Coronary artery (tissue), 2 donors: ENCODE measurements at regions not wholly inside any gene's neighbourhood (a gene's known extent, or its start where the extent isn't known, plus 50 kb on each side); places are given as distances from the start of the nearest gene placed in this dataset.

Experiments
- DNase-seq: peaks from one replicate; pipeline ENCODE4 v3.0.0-alpha.2; 2017; ENCODE audit warnings: low spot score
- H3K27ac ChIP-seq, 2 donors: fragments of 200-600 bp; sonication (generic); one replicate each; pipeline ENCODE4 v1.5.1; 2016 to 2019
- H3K4me3 ChIP-seq: fragments of 200-600 bp; sonication (generic); 2 replicates; pipeline ENCODE4 v1.5.1; 2016; ENCODE audit warnings: mild to moderate bottlenecking, moderate library complexity
- CTCF ChIP-seq: fragments of 200-600 bp; sonication (generic); IDR thresholded peaks from one replicate; pipeline ENCODE4 v1.5.1; 2019; ENCODE audit warnings: antibody characterized with exemption

GRCh38 chr3:157789162-157789561, 285.9 kb upstream of the VEPH1 start:
- DNase-seq = no peak
- Histone ChIP-seq H3K4me3 (no peak overlapping the region), H3K27ac (no peak overlapping the region)
- no peak for TF ChIP-seq CTCF

GRCh38 chr3:157786618-157787017, 283.4 kb upstream of the VEPH1 start:
- no peak overlapping the region for H3K27ac ChIP-seq
- TF ChIP-seq CTCF = no peak

DNA sequence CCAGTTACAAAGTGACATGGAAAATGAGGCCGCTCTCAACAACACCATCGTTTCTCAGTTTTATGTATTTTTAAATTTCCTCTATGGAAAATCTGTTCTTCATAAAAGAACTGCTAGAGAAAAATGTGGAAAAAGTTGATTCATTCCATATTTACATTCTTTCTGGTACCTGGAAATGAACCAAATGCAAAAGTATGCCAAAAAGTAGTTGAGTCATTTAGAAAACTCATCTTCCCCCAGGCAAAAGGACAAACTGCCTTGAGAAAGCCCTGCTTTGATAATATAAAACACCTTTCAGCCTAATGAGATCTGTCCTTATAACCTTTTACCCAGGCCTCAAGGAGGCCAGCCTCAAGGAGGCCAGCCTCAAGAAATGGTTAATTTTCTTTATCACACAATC, 283.0 kb upstream of the VEPH1 start:
- H3K27ac ChIP-seq = no peak overlapping the region
- no peak for TF ChIP-seq CTCF
- DNase-seq = no peak
- H3K4me3 ChIP-seq = no peak overlapping the region

More at GRCh38 chr3:157786618-157787017, 283.4 kb upstream of the VEPH1 start:
- H3K4me3 ChIP-seq = no peak overlapping the region
- no peak for DNase-seq

GRCh38 chr3:157785102-157785826, 282.0 kb upstream of the VEPH1 start:
- Histone ChIP-seq H3K27ac (peak overlapping the region in 1 of 2 donors; percentile 34), H3K4me3 (no peak overlapping the region)
- DNase-seq = no peak
- TF ChIP-seq CTCF = no peak

DNA sequence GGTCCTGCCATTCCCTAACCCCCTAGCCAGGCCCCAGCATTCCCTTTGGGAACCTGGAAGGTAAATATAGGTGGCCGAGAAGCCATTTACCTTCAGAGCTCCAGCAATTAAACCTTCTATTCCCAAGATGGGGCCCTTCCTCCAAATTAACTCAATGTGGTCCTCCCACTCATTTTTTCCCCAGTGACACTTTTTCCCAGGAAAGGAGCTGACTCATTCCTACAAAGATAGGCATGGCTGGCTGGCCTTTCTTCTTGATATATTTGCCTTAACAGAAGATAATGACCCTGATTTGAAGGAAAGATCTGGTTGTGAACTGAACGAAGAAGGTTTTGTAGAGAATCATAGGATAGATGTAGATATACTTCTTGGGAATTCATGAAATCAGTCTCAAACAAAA, 279.0 kb upstream of the VEPH1 start:
- Histone ChIP-seq H3K27ac (no peak overlapping the region), H3K4me3 (no peak overlapping the region)
- DNase-seq = no peak
- TF ChIP-seq CTCF = no peak

GRCh38 chr3:157776861-157777260, 273.6 kb upstream of the VEPH1 start:
- H3K27ac ChIP-seq = no peak overlapping the region
- no peak for DNase-seq
- no peak for TF ChIP-seq CTCF
- no peak overlapping the region for H3K4me3 ChIP-seq

DNA sequence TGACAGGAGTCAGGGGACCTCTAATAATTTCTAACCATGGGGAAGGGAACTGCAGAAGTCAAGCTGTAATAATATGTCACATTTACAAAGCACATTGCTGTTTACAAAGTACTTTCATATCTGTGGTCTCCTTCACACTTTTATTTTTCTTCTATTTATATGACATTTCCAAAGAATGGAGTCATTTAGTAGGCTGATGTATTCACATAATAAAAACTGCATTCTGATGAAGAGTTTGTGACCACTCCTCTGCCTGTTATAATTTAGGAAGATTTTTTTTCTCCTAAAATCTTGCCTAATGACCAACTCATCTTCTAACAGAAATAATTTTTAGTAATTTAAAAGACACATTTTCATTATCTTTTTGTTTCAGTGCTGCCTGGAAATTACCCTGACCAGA, 272.2 kb upstream of the VEPH1 start:
- H3K27ac ChIP-seq = no peak overlapping the region
- no peak for DNase-seq
- H3K4me3 ChIP-seq = no peak overlapping the region
- TF ChIP-seq CTCF = no peak
